LNCAP (cell line): ENCODE measurements at regions not wholly inside any gene's neighbourhood (a gene's known extent, or its start where the extent isn't known, plus 50 kb on each side); places are given as distances from the start of the nearest gene placed in this dataset.

ENCODE experiments used
- TF ChIP-seq, protein P1 (sequence below): fragments of 450-650 bp; IDR thresholded peaks from 2 replicates; pipeline ENCODE4 v1.5.1; 2017; ENCODE audit warnings: mild to moderate bottlenecking

DNA sequence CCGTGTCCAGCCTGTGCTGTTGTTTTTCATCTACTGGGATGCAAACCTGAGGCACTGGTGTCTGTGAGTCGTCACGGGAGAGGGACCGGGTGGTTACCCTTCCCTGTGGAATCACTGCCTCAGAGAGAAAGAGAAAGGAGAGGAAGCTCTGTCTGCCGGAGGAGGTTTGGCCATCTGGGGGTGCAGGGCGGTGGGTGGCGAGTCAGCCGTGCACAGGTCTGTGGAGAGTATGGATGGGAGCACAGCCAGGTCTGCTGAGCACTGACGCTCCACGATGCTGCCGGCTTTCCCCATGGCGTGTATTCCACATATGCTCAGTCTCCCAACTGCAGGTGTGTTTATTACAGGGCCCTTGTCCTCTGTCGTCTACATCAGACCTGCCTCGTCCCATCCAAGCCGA lies 395.2 kb upstream of the IRX4 start:
- TF ChIP-seq, protein P1, sequence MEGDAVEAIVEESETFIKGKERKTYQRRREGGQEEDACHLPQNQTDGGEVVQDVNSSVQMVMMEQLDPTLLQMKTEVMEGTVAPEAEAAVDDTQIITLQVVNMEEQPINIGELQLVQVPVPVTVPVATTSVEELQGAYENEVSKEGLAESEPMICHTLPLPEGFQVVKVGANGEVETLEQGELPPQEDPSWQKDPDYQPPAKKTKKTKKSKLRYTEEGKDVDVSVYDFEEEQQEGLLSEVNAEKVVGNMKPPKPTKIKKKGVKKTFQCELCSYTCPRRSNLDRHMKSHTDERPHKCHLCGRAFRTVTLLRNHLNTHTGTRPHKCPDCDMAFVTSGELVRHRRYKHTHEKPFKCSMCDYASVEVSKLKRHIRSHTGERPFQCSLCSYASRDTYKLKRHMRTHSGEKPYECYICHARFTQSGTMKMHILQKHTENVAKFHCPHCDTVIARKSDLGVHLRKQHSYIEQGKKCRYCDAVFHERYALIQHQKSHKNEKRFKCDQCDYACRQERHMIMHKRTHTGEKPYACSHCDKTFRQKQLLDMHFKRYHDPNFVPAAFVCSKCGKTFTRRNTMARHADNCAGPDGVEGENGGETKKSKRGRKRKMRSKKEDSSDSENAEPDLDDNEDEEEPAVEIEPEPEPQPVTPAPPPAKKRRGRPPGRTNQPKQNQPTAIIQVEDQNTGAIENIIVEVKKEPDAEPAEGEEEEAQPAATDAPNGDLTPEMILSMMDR = no peak

DNA sequence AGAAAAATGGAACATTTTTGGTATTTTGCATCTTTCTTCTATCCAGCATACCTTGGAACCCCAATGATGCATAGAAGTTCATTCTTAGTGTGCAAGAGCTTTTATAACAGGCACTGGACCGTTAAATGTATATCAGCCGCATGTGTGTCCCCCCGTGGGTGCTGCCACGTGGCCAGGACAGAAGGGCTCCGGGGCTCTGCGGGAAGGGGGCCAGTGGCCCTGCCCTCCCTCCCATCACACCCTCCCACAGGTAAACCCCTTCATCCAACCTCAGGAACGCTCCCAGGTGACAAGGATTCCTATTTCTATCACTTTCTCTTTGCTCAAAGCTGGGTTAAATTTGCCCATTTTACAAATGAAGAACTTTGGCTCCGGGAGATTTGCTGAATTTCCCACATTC lies 393.4 kb upstream of the IRX4 start:
- TF ChIP-seq, protein P1 = no peak

DNA sequence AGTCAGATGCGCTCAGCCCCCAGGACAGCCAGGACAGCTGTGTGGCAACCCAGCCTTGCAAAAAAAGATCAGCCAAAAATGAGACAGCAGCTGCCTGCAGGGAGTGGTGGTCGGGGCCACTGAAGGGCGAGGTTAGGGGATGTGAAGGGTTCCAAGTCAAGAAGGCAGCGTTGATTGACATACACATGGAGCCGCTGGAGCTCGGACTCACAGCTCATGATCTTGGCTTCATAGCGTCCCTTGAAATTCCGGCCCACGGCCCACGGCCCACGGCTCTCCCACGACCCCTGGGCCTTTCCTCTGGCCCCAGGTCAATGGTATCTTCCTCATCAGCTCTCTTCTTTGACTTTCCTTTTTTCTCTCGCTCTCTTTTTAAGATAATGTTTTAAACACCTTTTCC lies 390.0 kb upstream of the IRX4 start:
- TF ChIP-seq, protein P1 = no peak

DNA sequence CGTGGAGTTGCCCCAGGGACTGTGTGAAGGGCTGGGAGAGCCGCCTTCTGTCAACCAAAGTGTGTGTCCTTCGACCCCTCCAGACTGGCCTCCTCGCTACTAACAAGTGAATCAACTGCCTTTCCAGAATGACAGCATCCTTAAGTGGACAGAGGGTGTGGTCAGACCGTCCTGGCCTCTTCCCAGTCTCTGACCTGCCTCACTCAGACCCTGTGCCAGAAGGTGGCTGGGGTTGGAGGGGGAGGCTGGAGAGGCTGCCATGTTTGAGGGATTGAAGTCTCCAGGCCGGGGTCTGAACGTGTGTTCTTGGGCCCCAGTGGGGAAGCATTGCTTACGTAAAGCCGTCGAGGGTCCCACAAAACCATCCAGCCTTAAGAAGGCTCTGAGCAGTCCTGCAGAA lies 389.3 kb upstream of the IRX4 start:
- TF ChIP-seq, protein P1 = no peak

DNA sequence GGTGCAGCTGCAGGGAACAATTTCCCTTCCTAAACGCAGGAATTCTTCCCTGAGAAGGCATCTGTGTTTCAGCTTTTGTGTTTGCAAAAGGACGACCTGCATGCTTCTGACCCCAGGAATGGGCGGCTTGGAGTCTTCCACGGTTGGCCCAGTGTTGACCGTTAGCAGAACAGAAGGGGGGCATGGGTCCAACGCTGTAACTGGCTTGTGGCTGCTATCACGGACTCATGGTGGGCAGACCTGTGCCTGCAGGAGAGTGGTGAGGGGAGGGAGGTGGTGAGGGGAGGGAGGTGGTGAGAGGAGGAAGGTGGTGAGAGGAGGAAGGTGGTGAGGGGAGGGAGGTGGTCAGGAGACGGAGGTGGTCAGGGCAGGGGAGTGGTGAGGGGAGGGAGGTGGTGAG lies 388.6 kb upstream of the IRX4 start:
- TF ChIP-seq, protein P1 = no peak

DNA sequence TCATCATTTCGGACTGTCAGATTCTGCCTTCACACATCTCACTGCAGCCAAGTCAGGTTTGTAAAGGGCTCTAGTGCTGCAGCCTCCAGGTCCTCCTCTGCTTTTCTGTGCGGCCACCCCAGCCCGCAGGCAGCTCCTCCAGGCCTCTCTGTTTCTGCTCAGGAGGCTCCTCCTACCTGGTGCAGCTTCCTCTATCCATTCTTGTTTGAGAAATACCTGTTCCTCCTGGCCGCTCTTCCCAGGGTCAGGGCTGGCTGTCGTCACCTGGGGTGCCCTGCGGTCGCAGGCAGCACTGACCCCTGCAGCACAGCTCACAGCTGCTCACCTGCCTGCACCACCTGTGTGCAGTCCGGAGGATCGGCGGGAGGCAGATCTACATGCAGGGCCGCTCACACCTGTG lies 387.7 kb upstream of the IRX4 start:
- TF ChIP-seq, protein P1 = no peak

DNA sequence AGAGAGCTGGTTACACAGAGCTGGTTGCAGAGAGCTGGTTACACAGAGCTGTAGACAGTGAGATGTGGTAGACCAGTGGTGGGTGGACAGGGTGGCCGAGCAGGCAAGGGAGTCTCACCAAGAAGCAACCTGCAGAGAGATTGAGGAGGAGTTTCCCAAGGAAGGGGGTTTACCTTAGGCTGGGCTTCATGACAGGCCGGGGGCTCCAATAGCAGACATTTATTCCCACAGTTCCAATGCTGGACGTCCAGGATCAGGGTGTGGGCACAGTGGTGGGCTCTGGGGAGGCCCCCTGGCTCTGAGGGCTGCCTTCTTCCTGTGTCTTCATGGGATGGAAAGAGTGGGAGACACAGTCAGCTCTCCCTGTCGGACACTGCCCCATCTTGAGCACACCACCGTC lies 386.9 kb upstream of the IRX4 start:
- TF ChIP-seq, protein P1 = no peak

DNA sequence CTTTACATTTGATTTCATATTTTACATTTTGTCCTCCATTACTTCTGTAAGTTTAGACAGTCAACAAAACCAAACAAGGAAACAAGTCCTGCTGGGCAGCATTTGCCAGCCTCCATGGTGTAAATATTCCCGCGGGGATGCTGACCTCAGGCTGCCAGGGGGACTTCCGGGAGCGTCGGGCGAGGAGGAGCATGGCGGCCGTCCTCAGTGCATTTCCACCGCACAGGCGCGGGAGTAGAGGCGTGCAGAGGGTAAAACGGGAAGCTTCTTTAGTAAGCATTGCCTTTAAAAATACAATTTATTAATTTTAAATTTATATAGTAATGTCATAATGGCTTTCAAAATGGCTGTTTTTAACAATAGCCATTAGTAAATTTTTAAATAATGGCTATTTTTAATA lies 385.3 kb upstream of the IRX4 start:
- TF ChIP-seq, protein P1 = no peak
